OCI-M1 (cell line): ENCODE measurements at regions not wholly inside any gene's neighbourhood (a gene's known extent, or its start where the extent isn't known, plus 50 kb on each side); places are given as distances from the start of the nearest gene placed in this dataset.

Experiments
- DNase-seq: peaks from one replicate; lab custom pipeline; 2025; lab: John Stamatoyannopoulos, UW

- no peak for DNase-seq
Measured at GRCh38 chr18:68342039-68342659, 372.8 kb downstream of the TMX3 start.

DNA sequence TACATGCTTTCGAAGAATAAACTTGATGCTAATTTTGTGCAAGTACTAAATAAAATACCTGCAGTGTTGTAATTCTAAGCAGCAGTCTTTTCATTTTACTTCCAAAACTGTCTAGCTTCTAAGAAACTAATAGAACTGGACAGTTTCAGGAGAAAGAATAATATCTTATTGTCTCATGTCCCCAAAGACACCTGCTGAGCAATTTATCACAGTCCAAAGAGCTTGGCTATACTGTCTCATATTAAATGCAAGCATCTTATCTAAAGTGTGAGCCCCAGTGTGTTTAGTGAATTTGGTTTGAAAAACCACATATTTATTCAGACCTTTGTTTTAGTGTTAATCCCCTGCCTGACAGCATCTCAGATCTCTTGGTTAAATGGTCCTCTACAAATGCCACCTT is 374.3 kb downstream of the TMX3 start:
- no peak for DNase-seq

- no peak for DNase-seq
Measured at GRCh38 chr18:68330658-68331057, 384.2 kb downstream of the TMX3 start.

DNA sequence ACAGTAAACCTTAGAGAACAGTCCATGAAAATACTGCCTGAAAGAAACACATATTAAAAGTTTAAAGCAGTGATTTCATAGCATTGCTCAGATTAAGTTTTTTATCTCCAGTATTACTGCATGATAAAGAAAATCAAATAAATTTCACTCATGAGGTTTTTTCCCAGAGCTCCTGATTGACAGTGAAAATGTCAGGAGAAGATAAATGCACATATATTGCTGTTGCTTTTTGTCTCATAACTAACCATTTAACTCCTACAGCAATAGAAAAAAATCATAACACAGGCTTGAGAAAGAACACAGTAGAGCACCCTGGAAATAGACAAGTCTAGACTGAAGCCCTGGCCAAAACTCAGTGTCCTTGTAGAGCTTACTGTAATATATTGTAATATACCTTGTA is 391.0 kb downstream of the TMX3 start:
- no peak for DNase-seq

GRCh38 chr18:68316636-68317035 is 398.3 kb downstream of the TMX3 start:
- DNase-seq: peak; percentile 39

DNA sequence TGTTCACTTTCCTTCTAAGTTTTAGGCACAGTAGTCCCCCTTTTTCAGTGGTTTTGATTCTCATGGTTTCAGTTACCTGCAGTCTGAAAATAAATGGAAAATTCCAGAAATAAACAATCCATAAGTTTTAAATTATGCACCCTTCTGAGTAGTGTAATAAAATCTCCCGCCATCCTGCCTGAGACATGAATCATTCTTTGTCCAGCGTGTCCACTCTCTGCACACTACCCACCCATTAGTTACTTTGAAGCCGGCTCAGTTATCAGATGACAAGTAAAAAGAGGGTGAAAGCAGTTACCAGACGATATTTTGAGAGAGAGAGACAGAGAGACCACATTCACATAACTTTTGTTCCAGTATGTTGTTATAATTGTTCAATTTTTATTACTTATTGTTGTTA is 400.5 kb downstream of the TMX3 start:
- no peak for DNase-seq

DNA sequence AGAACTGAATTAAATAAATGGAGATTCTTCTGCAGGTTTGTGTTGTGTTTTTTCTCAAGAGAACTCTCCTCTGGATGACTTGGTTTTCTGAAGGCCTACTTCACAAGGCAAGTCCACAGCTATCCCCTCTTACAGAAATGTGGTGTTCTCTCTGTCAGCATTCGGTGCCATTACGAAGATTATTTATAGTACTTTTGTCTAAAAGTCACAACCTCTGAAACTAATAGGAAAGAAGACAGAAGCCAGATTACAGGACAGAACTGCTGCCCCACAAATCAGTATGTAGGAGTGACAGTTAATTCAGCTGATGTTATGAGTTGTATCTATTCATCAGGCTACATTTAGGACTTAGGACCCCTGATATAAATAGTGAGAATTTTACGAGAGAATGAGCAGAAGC is 413.5 kb downstream of the TMX3 start:
- DNase-seq: no peak

DNA sequence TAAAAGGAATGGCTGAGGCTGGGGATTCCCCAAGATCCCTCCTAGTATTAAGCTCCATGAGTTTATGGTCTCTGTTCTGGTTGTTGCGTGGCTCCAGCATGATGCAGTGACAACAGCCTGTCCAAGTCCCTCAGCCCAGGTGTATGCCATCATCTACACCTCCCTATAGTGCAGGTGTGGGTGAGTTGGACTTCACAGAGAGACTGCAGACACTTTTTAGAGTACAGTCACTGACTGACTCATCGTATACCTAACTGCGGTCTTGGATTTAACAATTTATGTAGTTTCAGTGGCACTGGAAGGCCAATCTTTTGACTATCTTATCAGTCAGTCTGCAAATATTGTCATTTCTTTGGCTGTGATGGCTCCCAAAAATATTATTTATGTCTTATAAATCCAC is 415.0 kb downstream of the TMX3 start:
- DNase-seq: no peak

- DNase-seq: no peak
Measured at GRCh38 chr18:68298330-68298729, 416.6 kb downstream of the TMX3 start.

- no peak for DNase-seq
Measured at GRCh38 chr18:68288408-68288807, 426.5 kb downstream of the TMX3 start.

DNA sequence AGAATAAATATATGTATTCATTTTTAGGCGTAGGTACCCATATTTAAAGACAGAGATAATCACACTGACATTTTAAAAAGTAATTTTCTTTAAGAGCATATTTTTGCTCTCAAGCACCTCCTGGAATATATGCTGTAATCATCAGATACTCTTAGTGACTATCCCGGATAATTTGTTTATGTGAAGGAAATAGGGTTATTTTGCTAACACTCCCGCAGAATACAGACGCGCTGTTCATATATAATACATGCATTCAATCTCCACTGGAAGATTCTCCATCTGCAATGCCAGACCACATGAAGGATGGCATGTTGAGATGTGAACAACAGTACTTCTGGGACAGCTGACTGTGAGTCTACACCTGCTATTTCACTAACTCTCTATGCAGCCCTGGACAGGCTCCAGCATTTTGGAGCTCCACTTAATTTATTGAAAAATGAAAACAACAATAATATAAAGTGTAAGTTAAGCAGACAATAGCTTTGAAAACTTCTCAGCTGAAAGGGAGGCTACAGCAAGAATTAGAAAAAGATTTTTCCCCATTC is 430.6 kb downstream of the TMX3 start:
- DNase-seq: no peak

- no peak for DNase-seq
Measured at GRCh38 chr18:68283834-68284233, 431.1 kb downstream of the TMX3 start.

- no peak for DNase-seq
Measured at GRCh38 chr18:68282232-68282631, 432.7 kb downstream of the TMX3 start.

DNA sequence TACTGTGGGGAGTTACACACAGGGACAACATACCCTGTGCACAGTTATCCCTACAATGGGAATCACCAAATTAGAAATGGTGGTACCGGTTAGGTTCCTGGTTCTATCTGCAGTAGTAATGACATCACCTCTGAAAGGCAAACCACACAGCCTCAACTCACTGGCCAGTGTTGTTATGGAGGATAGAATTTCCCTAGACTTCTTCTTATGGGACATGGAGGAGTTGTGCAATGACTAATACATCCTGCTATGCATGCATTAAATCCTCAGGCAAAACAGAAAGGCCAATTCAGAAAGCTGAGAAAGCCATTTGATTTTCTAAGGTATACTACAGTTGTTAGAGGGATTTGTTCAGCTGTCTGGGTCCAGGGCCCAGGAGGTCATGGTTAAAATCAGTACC is 439.3 kb downstream of the TMX3 start:
- peak; percentile 6 for DNase-seq

GRCh38 chr18:68270017-68270416 is 444.9 kb downstream of the TMX3 start:
- no peak for DNase-seq

DNA sequence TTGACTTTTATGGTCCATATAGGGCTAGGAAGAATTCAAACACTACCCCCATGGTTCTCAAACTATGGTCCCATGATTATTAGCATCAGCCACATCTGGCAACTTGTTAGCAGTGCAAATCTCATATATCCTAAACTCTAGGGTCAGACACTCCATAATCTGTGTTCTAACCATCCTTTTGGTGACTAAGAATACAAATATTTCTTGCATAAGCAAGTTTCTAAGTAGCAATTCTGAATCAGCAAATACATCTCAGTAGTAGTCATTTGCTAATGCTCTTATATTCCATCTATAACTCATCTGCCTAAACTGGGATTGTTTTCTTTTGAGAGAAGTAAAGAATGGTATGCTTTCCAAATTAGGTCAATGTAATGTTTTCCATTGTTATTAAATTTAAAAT is 447.3 kb downstream of the TMX3 start:
- DNase-seq: no peak

- no peak for DNase-seq
Measured at GRCh38 chr18:68263481-68263880, 451.4 kb downstream of the TMX3 start.

GRCh38 chr18:68262690-68263294 is 452.1 kb downstream of the TMX3 start:
- no peak for DNase-seq

- no peak for DNase-seq
Measured at GRCh38 chr18:68256418-68257067, 458.4 kb downstream of the TMX3 start.

GRCh38 chr18:68244786-68245185 is 470.1 kb downstream of the TMX3 start:
- DNase-seq: no peak

DNA sequence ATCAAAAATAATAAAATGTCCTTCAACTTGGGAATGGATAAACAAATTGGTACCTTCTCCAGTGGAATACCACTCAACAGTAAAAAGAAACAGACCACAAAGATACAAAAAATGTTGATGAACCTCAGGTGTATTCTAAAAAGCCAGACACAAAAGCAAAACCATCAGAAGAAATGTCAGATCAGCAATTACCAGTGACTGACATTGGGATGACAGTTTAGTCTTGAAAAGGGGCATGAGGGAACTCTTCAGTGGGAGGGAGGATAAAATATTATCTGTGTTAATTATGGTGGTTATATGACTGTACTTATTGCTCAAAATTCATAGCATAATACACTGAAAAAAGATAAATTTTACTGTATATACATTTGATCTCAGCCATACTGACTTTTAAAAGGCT is 473.0 kb downstream of the TMX3 start:
- DNase-seq: no peak

GRCh38 chr18:68234676-68235075 is 480.2 kb downstream of the TMX3 start:
- no peak for DNase-seq

DNA sequence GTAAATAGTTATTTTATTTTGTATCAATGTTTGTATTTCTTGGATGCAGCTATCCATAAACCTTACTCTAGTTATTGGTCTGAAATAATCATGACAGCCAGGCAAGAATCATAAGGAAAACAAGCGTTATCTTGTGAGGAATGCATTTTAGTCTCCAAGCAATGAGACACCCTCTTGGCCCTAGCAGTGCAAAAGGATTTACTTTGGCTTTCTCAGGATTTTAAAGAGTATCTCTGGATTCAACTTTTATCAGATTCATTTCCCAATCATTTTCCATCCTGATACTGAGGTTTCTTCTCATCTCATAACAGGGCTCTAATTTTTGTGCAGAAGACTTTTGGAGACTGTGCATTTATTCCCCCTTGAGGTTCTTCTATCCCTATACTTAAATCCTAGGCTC is 480.8 kb downstream of the TMX3 start:
- no peak for DNase-seq
